ENCODE measurements at regions not wholly inside any gene's neighbourhood (a gene's known extent, or its start where the extent isn't known, plus 50 kb on each side); places are given as distances from the start of the nearest gene placed in this dataset.

DNA sequence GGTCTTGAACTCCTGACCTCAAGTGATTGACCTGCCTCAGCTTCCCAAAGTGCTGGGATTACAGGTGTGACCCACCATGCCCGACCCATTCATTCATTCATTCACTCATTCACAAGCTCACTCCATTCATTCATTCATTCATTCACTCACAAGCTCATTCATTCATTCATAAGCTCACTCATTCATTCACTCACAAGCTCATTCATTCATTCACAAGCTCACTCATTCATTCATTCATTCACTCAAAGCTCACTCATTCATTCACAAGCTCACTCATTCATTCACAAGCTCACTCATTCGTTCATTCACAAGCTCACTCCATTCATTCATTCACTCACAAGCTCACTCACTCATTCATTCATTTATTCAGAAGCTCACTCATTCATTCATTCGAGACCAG is 198.6 kb downstream of the SHOX start:
- no peaks in the 10 kb centered on the region for H3K4me1 ChIP-seq
- ChIA-PET POLR2A (no interaction called here), CTCF (no interaction called here)
- no peak for TF ChIP-seq HDAC2 (IDR thresholded peaks at IDR 0.05)
- TF ChIP-seq FOSL2 (IDR thresholded peaks at IDR 0.05) = no peak
- TF ChIP-seq FOSL2 (CRISPR knock-in tag; IDR thresholded peaks at IDR 0.05) = no peak
- TF ChIP-seq MYC (IDR thresholded peaks at IDR 0.05; ENCODE audit: borderline replicate concordance, low read length) = no peak
- TF ChIP-seq, protein P1, sequence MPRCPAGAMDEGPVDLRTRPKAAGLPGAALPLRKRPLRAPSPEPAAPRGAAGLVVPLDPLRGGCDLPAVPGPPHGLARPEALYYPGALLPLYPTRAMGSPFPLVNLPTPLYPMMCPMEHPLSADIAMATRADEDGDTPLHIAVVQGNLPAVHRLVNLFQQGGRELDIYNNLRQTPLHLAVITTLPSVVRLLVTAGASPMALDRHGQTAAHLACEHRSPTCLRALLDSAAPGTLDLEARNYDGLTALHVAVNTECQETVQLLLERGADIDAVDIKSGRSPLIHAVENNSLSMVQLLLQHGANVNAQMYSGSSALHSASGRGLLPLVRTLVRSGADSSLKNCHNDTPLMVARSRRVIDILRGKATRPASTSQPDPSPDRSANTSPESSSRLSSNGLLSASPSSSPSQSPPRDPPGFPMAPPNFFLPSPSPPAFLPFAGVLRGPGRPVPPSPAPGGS (IDR thresholded peaks at IDR 0.05) = no peak
- TF ChIP-seq RARB (CRISPR knock-in tag; IDR thresholded peaks at IDR 0.05) = no peak
- no peak for TF ChIP-seq NPAS2 (CRISPR knock-in tag; IDR thresholded peaks at IDR 0.05; ENCODE audit: borderline replicate concordance)
- no peak for TF ChIP-seq PHF8 (IDR thresholded peaks at IDR 0.05; ENCODE audit: borderline replicate concordance, low read depth)
- TF ChIP-seq, protein P2, sequence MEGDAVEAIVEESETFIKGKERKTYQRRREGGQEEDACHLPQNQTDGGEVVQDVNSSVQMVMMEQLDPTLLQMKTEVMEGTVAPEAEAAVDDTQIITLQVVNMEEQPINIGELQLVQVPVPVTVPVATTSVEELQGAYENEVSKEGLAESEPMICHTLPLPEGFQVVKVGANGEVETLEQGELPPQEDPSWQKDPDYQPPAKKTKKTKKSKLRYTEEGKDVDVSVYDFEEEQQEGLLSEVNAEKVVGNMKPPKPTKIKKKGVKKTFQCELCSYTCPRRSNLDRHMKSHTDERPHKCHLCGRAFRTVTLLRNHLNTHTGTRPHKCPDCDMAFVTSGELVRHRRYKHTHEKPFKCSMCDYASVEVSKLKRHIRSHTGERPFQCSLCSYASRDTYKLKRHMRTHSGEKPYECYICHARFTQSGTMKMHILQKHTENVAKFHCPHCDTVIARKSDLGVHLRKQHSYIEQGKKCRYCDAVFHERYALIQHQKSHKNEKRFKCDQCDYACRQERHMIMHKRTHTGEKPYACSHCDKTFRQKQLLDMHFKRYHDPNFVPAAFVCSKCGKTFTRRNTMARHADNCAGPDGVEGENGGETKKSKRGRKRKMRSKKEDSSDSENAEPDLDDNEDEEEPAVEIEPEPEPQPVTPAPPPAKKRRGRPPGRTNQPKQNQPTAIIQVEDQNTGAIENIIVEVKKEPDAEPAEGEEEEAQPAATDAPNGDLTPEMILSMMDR (IDR thresholded peaks at IDR 0.05) = no peak
- TF ChIP-seq EHF (CRISPR knock-in tag; IDR thresholded peaks at IDR 0.05) = no peak
- TF ChIP-seq, protein P3, sequence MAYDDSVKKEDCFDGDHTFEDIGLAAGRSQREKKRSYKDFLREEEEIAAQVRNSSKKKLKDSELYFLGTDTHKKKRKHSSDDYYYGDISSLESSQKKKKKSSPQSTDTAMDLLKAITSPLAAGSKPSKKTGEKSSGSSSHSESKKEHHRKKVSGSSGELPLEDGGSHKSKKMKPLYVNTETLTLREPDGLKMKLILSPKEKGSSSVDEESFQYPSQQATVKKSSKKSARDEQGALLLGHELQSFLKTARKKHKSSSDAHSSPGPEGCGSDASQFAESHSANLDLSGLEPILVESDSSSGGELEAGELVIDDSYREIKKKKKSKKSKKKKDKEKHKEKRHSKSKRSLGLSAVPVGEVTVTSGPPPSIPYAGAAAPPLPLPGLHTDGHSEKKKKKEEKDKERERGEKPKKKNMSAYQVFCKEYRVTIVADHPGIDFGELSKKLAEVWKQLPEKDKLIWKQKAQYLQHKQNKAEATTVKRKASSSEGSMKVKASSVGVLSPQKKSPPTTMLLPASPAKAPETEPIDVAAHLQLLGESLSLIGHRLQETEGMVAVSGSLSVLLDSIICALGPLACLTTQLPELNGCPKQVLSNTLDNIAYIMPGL (CRISPR knock-in tag; IDR thresholded peaks at IDR 0.05; ENCODE audit: borderline replicate concordance) = no peak
- ATAC-seq (no peak), DNase-seq (ENCODE audit: low read depth in 1 of 2, low spot score in 1 of 2) (no peak), FAIRE-seq (no peak)
- no peak overlapping the region for H3K4me3 ChIP-seq
- H3K9me3 ChIP-seq = peaks cover 18% of the 10 kb centered on the region
- H3K27ac ChIP-seq = no peak overlapping the region
- H3K4me2 ChIP-seq = no peak overlapping the region; the same call in 2 of the 3 replicates
- WGBS (ENCODE audit: missing lambda C conversion rate) = 14% methylated on average over 3 of the region's 3 CpGs

DNA sequence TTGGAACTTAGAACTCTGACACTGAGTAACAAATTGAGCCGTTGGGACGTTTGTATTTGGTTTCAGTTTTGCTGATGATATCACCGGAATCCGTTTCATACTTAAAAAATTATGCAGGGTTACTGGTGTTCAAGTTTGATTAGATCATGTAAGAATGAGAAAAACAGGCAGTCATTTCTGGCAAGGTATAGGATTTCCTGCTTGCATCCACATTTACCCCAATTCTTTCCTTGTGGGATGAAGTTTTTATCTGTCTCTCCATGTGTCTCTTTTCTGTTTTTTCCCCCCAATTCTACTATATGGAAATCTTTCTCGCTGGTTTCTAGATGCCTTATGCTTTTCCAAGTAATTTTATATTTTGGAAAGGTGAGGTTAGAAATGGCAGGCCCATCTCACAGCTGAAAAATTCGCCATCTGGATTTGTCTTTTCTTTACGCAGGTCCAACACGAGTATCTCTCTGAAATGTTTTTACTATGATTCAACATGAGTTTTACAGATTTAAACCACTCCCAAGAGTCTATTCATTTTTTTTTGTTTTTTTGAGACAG is 197.9 kb downstream of the SHOX start:
- H3K4me2 ChIP-seq = peak overlapping the region; percentile 66
- peaks cover 18% of the 10 kb centered on the region for H3K9me3 ChIP-seq
- FAIRE-seq = no peak
- peak overlapping the region; percentile 7; the same call in 1 of the 3 replicates for H3K4me3 ChIP-seq
- no peak overlapping the region for H3K27ac ChIP-seq
- ChIA-PET POLR2A (no interaction called here), CTCF (no interaction called here)
- DNase-seq (ENCODE audit: low read depth in 1 of 2, low spot score in 1 of 2) = no peak
- 7% methylated on average over 8 of the region's 8 CpGs for WGBS (ENCODE audit: missing lambda C conversion rate)
- ATAC-seq = peak in 1 of 2 experiments; percentile 36; a peak in 2 of 6 replicates
- TF ChIP-seq MYC (IDR thresholded peaks at IDR 0.05; ENCODE audit: borderline replicate concordance, low read length) (no peak), NR3C1 (IDR thresholded peaks at IDR 0.05) (no peak)
- TF ChIP-seq, protein P4, sequence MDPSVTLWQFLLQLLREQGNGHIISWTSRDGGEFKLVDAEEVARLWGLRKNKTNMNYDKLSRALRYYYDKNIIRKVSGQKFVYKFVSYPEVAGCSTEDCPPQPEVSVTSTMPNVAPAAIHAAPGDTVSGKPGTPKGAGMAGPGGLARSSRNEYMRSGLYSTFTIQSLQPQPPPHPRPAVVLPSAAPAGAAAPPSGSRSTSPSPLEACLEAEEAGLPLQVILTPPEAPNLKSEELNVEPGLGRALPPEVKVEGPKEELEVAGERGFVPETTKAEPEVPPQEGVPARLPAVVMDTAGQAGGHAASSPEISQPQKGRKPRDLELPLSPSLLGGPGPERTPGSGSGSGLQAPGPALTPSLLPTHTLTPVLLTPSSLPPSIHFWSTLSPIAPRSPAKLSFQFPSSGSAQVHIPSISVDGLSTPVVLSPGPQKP (IDR thresholded peaks at IDR 0.05; ENCODE audit: low read depth, low read length) = no peak
- TF ChIP-seq, protein P2 (IDR thresholded peaks at IDR 0.05) = no peak
- H3K4me1 ChIP-seq = no peaks in the 10 kb centered on the region

DNA sequence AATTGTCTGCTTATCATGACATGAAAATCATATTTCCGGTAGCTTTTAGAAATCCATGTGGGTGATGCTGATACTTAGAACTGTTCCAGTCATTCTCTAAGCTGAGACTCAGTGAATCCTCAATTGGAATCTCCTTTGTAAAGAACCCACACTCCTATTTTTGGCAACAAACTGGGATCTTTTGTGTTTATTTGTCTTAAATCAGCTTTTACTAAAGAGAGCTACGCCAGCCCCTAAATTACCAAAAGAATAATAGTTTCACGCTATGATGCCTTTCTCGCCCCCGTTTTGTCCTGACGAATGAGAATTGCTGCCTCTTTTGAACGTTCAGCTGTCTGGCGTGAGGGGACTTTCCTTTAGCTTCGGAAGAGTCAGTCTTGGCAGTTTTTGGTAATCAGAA is 195.9 kb downstream of the SHOX start:
- Histone ChIP-seq H3K4me1 (no peaks in the 10 kb centered on the region), H3K9me3 (peaks cover 3% of the 10 kb centered on the region; the same call in 1 of the 3 replicates), H3K4me3 (no peak overlapping the region), H3K4me2 (peak overlapping the region; percentile 56), H3K27ac (no peak overlapping the region)
- DNase-seq (ENCODE audit: low read depth in 1 of 2, low spot score in 1 of 2) (no peak), ATAC-seq (0 out of 6 replicates have a peak, but pooled peaks of 1 of the 2 experiments have one; percentile 23), FAIRE-seq (no peak)
- 22% methylated on average over 9 of the region's 9 CpGs for WGBS (ENCODE audit: missing lambda C conversion rate)
- CTCF ChIA-PET = no interaction called here
- POLR2A ChIA-PET = no interaction called here
- TF ChIP-seq, protein P3 (CRISPR knock-in tag; IDR thresholded peaks at IDR 0.05; ENCODE audit: borderline replicate concordance) = no peak
- TF ChIP-seq, protein P5, sequence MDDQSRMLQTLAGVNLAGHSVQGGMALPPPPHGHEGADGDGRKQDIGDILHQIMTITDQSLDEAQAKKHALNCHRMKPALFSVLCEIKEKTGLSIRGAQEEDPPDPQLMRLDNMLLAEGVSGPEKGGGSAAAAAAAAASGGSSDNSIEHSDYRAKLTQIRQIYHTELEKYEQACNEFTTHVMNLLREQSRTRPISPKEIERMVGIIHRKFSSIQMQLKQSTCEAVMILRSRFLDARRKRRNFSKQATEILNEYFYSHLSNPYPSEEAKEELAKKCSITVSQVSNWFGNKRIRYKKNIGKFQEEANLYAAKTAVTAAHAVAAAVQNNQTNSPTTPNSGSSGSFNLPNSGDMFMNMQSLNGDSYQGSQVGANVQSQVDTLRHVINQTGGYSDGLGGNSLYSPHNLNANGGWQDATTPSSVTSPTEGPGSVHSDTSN (IDR thresholded peaks at IDR 0.05) = no peak
- TF ChIP-seq KDM5A (IDR thresholded peaks at IDR 0.05) (no peak), GATA3 (IDR thresholded peaks at IDR 0.05; ENCODE audit: borderline replicate concordance) (no peak), ESRRA (IDR thresholded peaks at IDR 0.05; ENCODE audit: borderline replicate concordance, low read length) (no peak), RAD21 (conservative IDR thresholded peaks at IDR 0.05 in 1 of 2, IDR thresholded peaks at IDR 0.05 in 1 of 2) (no peak), FOSL2 (IDR thresholded peaks at IDR 0.05) (no peak), FOSL2 (CRISPR knock-in tag; IDR thresholded peaks at IDR 0.05) (no peak)
- TF ChIP-seq, protein P6, sequence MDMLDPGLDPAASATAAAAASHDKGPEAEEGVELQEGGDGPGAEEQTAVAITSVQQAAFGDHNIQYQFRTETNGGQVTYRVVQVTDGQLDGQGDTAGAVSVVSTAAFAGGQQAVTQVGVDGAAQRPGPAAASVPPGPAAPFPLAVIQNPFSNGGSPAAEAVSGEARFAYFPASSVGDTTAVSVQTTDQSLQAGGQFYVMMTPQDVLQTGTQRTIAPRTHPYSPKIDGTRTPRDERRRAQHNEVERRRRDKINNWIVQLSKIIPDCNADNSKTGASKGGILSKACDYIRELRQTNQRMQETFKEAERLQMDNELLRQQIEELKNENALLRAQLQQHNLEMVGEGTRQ (IDR thresholded peaks at IDR 0.05) = no peak
